ENCODE measurements at regions not wholly inside any gene's neighbourhood (a gene's known extent, or its start where the extent isn't known, plus 50 kb on each side); places are given as distances from the start of the nearest gene placed in this dataset.

- no peaks in the 10 kb centered on the region for H3K27me3 ChIP-seq (replicated peaks; ENCODE audit: control insufficient read depth, insufficient read depth, low read length)
- H3K4me1 Mint-ChIP-seq (ENCODE audit: low read depth, unreplicated experiment) = no peaks in the 10 kb centered on the region
- no peak overlapping the region for H3K27ac Mint-ChIP-seq (ENCODE audit: unreplicated experiment)
- no peaks in the 10 kb centered on the region for H3K36me3 Mint-ChIP-seq (ENCODE audit: insufficient read depth, unreplicated experiment)
- CTCF ChIA-PET = no interaction called here
- no peak overlapping the region for H3K4me3 Mint-ChIP-seq (ENCODE audit: unreplicated experiment)
- no peaks in the 10 kb centered on the region for H3K27me3 Mint-ChIP-seq (ENCODE audit: insufficient read depth, unreplicated experiment)
- no TSS peak for BruUV-seq (replicated peaks)
- no peaks in the 10 kb centered on the region for H3K36me3 ChIP-seq (ENCODE audit: control insufficient read depth, insufficient read depth, low read length)
- no peak for DNase-seq
- intact Hi-C loops (cut with micrococcal nuclease; ENCODE audit: unreplicated experiment) = no loop called here
- POLR2A ChIA-PET = no interaction called here
- no peaks in the 10 kb centered on the region for H3K4me1 ChIP-seq
- H3K9me3 ChIP-seq = no peaks in the 10 kb centered on the region
- H3K9me3 Mint-ChIP-seq (ENCODE audit: unreplicated experiment) = no peaks in the 10 kb centered on the region
- no peak overlapping the region for H3K4me3 ChIP-seq (ENCODE audit: low read depth, low read length)
- TF ChIP-seq, protein P1, sequence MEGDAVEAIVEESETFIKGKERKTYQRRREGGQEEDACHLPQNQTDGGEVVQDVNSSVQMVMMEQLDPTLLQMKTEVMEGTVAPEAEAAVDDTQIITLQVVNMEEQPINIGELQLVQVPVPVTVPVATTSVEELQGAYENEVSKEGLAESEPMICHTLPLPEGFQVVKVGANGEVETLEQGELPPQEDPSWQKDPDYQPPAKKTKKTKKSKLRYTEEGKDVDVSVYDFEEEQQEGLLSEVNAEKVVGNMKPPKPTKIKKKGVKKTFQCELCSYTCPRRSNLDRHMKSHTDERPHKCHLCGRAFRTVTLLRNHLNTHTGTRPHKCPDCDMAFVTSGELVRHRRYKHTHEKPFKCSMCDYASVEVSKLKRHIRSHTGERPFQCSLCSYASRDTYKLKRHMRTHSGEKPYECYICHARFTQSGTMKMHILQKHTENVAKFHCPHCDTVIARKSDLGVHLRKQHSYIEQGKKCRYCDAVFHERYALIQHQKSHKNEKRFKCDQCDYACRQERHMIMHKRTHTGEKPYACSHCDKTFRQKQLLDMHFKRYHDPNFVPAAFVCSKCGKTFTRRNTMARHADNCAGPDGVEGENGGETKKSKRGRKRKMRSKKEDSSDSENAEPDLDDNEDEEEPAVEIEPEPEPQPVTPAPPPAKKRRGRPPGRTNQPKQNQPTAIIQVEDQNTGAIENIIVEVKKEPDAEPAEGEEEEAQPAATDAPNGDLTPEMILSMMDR (IDR thresholded peaks at IDR 0.05; ENCODE audit: insufficient read depth in 1 of 2, low read depth in 1 of 2, low read length in 1 of 2, severe bottlenecking in 1 of 2, unreplicated experiment in 1 of 2) = no peak
These were observed 1673.2 kb downstream of the LRRC4C start for GRCh38 chr11:39786281-39786680.

DNA sequence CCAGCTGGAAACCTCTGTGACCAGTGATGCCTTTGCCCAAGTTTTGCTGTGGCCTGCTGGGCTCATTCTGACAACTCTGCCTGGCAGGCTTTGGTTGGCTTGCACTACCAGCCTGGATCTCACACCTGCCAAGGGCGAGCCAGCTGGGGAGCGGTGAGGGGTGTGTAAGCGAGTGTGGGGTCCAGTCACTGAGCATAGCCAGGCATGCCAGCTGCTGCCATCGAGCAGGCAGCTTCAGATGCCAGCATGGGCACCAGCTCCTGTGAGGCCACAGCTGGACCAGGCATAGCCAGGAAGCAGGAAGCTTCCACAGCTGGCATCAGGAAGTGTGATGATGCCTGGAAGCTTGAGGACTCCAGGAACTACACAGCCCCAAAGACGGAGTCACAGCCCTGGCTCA is 1674.6 kb downstream of the LRRC4C start:
- Mint-ChIP-seq H3K27ac (ENCODE audit: unreplicated experiment) (no peak overlapping the region), H3K9me3 (ENCODE audit: unreplicated experiment) (no peaks in the 10 kb centered on the region), H3K4me1 (ENCODE audit: low read depth, unreplicated experiment) (no peaks in the 10 kb centered on the region), H3K4me3 (ENCODE audit: unreplicated experiment) (no peak overlapping the region), H3K27me3 (ENCODE audit: insufficient read depth, unreplicated experiment) (no peaks in the 10 kb centered on the region), H3K36me3 (ENCODE audit: insufficient read depth, unreplicated experiment) (no peaks in the 10 kb centered on the region)
- intact Hi-C loops (cut with micrococcal nuclease; ENCODE audit: unreplicated experiment) = no loop called here
- Histone ChIP-seq H3K4me1 (no peaks in the 10 kb centered on the region), H3K4me3 (ENCODE audit: low read depth, low read length) (no peak overlapping the region), H3K9me3 (no peaks in the 10 kb centered on the region), H3K36me3 (ENCODE audit: control insufficient read depth, insufficient read depth, low read length) (no peaks in the 10 kb centered on the region), H3K27me3 (replicated peaks; ENCODE audit: control insufficient read depth, insufficient read depth, low read length) (no peaks in the 10 kb centered on the region)
- ChIA-PET CTCF (no interaction called here), POLR2A (no interaction called here)
- no peak for DNase-seq
- BruUV-seq (replicated peaks) = no TSS peak
- TF ChIP-seq, protein P1 (IDR thresholded peaks at IDR 0.05; ENCODE audit: insufficient read depth in 1 of 2, low read depth in 1 of 2, low read length in 1 of 2, severe bottlenecking in 1 of 2, unreplicated experiment in 1 of 2) = no peak

DNA sequence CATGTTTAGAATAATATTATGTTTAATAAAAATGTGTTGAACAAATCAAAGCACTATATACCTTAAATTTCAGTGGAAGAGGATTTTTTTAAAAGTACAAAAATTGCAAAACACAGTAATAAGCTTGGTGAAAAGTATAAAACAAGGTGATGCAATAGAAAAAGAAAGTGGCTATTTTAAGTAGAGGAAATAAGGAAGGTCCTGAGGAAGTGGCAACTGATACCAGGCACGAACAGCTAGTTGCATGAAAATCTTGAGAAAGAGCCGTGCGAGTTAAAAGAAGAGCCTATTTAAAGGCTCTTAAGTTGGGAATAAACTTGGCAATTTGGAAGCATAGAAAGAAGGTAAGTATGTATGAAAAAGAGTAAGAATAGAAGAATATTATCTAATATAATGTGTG is 1679.3 kb downstream of the LRRC4C start:
- H3K9me3 ChIP-seq = no peaks in the 10 kb centered on the region
- Mint-ChIP-seq H3K4me1 (ENCODE audit: low read depth, unreplicated experiment) (no peaks in the 10 kb centered on the region), H3K4me3 (ENCODE audit: unreplicated experiment) (no peak overlapping the region), H3K27ac (ENCODE audit: unreplicated experiment) (no peak overlapping the region), H3K27me3 (ENCODE audit: insufficient read depth, unreplicated experiment) (no peaks in the 10 kb centered on the region), H3K36me3 (ENCODE audit: insufficient read depth, unreplicated experiment) (no peaks in the 10 kb centered on the region), H3K9me3 (ENCODE audit: unreplicated experiment) (no peaks in the 10 kb centered on the region)
- DNase-seq = no peak
- no peaks in the 10 kb centered on the region for H3K36me3 ChIP-seq (ENCODE audit: control insufficient read depth, insufficient read depth, low read length)
- no peak overlapping the region for H3K4me3 ChIP-seq (ENCODE audit: low read depth, low read length)
- intact Hi-C loops (cut with micrococcal nuclease; ENCODE audit: unreplicated experiment) = no loop called here
- no peaks in the 10 kb centered on the region for H3K27me3 ChIP-seq (replicated peaks; ENCODE audit: control insufficient read depth, insufficient read depth, low read length)
- TF ChIP-seq, protein P1 (IDR thresholded peaks at IDR 0.05; ENCODE audit: insufficient read depth in 1 of 2, low read depth in 1 of 2, low read length in 1 of 2, severe bottlenecking in 1 of 2, unreplicated experiment in 1 of 2) = no peak
- ChIA-PET POLR2A (no interaction called here), CTCF (no interaction called here)
- no peaks in the 10 kb centered on the region for H3K4me1 ChIP-seq
- BruUV-seq (replicated peaks) = no TSS peak
